ENCODE measurements at regions not wholly inside any gene's neighbourhood (a gene's known extent, or its start where the extent isn't known, plus 50 kb on each side); places are given as distances from the start of the nearest gene placed in this dataset.
"Not testable (repeated sequence)": the region's sequence is repeated elsewhere in the genome, so short reads cannot be mapped to it uniquely, and the experiment has no call there.

DNA sequence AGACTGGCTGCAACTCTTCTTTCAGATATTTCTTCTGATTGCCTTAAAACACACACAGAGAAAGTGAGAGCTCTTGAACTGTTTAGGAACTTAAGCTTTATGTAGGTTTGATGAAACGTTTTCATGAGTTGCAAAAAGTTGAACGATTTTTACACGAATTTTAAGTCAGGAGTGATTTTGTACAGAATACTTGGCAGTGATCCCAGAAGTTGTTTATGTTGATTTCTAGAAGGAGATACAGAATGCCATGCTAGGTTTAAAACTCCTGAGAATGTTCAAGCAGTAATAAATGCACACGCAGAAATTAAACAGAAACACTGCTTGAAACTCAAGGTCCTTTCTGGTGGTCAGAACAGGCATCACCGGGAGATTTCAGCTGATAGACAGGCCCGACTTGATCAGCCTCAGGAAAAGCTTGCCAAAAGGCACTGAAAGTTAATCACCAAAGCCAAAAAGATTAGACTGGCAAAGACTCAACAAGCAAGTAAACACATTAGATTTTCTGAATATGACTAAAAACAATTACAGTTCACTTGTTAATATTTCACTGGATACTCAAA is 123.1 kb downstream of the SOCS6 start:
- no peak for DNase-seq

DNA sequence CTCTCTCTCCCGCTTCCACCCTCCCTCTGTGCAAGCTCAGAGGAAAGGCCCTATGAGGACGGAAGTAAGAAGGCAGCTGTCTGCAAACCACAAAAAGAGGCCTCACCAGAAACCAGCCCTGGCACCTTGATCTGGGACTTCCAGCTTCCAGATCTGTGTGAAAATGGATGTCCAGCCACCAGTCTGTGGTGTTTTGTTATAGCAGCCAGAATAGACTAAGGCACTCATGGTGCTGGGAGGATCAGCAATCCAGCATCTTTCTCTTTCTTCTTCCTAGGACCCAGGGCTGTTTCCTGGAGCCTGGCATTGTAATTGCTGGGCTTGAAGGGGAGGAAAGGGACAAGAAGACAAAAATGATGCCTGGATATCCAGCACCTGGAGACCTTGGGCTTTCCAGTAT is 122.5 kb downstream of the SOCS6 start:
- no peak for DNase-seq

DNA sequence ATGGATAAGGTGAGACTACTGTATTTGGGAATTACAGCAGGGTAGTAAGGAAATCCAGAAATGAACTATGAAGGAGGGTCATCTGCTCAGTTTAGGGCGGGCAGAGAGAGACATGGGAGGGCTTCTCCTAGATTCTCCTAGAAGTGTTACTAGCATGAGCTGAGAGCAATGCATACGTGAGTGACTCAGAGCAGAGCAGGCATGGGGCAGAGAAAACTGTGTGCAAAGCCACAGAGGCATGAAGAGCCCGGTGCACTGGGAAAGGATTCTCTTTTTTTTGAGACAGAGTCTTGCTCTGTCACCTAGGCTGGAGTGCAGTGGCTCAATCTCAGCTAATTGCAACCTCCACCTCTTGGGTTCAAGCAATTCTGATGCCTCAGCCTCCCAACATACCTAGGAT is 116.2 kb downstream of the SOCS6 start:
- no peak for DNase-seq

DNA sequence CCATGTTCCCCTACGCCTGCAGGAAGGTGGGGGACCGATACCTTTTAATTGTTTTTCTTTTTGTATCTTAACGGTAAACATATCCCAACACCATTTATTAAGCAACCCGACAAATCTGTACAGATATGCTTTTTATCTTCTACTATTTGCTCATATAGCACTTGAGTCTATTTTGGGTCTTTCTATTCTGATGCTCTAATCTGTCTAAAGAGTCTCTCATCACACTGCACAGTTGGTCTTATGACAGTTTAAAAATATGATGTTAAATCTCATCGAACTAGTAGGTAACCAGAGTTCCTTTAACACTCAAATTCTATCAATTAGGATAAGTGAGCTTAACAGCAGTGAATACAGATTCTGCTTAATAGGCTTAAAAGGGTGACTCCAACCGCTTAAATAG is 111.6 kb downstream of the SOCS6 start:
- no peak for DNase-seq

DNA sequence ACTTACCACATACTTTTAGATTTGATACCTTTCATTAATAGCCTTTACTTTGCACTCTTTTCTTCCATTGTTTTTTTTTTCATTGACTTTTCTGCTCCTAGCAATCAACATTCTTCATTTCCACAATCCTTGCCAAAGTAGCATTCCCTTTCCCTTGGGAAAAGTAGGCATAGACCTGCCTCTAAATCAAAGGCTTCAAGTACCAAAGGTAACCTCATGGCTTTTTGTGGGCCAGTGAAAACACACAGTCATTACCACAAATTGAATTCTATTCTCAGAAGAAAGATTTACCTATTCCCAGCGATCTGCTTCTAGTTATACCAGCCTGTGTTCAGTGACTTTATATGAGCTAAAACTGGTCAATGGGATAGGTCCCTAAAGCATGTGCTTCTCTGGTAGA is 109.2 kb downstream of the SOCS6 start:
- no peak for DNase-seq

DNA sequence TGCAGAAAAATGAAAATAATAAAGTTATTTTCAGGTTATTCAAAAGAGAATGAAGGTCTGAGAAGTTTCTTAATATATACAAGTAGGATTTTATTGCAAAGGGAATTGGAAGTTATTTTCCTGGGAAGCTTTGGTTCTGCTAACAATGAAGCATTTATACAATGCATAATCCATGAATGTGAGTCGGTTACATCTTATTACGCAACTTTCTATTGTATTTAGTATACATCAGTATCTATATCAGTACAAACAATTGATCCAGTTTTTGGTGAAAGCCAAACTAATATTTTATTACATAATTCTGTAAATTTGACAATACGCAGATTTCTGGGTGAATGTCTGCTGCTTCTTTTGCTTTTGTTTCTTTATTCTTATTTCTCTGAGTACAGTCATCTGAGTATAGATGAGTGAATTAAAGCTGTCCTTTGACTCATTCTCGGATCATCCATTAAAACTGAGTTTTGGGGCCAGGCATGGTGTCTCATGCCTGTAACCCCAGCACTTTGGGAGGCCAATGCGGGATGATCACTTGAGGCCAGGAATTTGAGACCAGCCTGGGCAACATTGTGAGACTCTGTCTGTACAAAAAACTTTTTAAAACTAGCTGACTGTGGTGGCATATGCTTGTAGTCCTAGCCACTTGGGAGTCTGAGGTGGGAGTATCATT is 108.5 kb downstream of the SOCS6 start:
- no peak for DNase-seq

DNA sequence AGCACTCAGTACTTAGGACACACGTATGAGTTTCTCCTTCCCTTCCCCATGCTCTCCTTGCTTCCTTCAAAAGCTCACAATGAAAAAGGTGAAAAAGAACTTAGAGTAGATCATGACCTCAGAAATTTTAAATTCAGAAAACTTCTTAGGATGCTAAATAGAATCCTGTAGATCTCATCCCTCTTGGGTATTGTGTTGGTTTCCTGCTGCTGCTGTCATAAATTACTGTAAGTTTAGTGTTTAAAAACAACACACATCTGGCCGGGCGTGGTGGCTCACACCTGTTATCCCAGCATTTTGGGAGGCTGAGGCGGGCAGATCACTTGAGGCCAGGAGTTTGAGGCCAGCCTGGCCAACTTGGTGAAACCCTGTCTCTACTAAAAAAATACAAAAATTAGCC is 106.9 kb downstream of the SOCS6 start:
- DNase-seq = not testable (repeated sequence)

DNA sequence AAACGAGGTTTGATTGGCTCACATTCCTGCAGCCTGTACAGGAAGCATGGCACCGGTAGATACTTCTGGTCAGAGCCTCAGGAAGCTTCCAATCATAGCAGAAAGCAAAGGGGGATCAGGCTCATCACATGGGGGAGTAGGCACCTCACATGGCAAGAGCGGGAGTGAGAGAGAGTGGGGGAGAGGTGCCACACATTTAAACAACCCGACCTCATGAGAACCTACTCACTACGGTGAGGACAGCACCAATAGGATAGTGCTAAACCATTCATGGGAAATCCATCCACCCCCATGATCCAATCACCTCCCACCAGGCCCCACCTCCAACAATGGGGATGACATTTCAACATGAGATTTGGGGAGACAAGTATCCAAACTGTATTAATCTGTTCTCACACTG is 105.8 kb downstream of the SOCS6 start:
- no peak for DNase-seq

DNA sequence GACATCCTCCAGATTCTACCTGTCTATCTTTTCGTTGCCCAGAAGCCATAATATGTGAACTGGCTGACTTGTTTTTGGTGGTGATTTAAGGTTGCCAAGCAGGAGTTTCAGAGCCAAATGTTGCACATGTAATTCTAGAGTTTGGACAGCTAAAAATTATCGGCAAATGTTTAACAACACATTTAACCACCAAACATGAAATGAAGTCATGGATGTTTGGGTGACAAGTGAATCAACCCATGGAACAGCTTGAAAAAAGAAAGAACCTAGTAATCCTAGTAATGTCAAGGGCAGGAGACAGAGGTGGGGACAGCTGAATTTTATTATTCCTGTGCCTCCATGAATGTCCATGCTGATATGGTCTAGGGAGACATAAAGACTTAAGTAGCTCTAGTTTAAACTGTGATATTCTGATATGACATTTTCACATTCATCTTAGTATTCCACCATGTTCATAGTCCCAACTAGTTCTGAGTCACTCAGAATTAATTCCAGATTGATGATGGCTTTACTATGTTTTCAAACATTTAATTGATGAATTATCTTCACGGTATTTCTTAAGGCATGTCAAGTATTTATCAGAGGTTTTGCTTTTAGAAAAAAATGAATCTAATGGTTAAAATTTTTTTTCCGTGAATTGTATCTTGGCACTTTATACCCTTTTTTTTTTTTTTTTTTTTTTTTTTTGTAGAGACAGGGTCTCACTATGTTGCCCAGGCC is 101.7 kb downstream of the SOCS6 start:
- no peak for DNase-seq

DNA sequence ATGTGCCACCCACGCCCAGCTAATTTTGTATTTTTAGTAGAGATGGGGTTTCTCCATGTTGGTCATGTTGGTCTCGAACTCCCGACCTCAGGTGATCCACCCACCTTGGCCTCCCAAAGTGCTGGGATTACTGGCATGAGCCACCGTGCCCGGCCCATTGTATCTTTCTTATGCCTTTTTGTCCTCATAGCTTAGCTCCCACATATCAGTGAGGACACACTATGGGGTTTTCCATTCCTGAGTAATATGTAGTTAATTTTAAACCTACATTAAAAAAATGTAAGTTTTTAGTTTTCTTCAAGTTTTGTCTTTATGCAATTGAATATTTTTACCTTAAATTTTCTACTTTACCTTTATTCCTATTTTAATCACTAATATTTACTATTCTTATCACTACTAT is 100.2 kb downstream of the SOCS6 start:
- DNase-seq = not testable (repeated sequence)

DNA sequence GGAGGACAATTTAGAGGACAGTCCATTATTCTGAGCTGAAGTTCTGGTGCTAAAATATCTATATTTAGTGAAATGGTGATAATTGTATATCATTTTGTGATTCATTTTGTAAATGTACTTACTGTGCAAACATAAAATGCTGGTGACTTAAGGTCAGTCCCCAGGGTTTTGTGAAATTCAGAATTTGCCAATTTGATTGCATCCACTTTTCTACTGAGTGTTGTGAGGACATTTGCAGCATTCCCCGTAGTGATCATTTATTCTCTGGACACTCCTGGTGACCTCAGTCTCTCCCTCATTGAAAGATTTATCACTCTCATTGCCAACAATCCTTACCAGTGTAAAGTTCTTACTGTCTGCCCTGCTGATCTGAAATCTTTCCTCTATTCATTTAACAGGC is 98.2 kb downstream of the SOCS6 start:
- no peak for DNase-seq

DNA sequence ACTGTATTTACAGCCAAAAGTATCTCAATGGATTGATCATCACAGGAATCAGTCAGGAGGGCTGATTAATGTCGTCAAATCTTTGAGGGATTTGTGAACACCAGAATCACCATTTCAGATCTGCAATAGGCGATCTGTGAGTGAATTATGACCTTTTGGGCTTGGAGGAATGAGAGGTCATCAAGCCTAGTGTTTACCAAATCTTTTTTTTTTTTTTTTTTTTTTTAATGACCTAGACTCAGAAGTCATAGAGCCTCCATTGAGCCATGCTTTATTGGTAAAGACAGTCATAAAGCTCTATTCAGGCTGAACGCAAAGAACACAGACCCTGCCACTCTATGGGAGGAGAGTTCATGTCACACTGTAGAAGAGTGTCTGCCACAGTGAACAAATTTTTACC is 97.7 kb downstream of the SOCS6 start:
- DNase-seq = no peak

DNA sequence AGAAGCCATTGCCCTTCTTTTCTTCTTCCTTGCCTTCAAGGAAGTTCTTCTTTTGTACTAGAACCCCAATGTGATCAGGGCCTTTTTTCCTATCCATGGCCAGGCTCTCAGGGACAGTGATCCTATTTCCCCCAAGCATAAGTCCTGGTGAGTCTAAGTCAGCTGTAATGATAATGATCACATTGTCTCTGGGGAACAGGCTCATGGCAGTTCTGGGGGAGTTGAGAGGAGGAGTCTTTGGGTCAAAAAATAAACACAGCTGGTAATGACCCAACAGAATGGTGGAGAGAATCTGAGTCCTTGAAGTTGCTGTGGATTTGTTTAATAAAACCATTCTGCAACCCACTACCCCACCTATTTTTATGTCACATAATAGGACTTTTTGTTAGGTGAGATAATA is 96.6 kb downstream of the SOCS6 start:
- DNase-seq = no peak

DNA sequence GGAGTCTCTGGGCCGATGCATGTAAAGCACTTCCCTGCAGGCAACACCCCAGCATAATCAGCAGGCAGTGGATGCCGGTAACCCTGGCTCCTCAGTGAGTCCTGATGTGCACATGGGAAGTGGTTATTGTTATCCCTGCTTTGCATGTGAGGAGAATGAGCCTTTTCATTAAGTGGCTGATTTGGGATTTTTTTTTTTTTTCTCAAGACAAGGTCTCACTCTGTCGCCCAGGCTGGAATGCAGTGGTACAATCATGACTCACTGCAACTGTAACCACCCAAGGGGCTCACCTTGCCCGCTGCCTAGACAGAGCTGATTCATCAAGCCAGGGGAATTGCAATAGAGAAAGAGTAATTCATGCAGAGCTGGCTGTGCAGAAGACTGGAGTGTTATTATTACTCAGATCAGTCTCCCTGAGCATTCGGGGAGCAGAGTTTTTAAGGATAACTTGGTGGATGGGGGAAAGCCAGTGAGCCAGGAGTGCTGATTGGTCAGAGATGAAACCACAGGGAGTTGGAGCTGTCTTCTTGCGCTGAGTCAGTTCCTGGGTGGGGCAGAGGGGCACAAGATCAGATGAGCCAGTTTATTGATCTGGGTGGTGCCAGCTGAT is 95.4 kb downstream of the SOCS6 start:
- no peak for DNase-seq

DNA sequence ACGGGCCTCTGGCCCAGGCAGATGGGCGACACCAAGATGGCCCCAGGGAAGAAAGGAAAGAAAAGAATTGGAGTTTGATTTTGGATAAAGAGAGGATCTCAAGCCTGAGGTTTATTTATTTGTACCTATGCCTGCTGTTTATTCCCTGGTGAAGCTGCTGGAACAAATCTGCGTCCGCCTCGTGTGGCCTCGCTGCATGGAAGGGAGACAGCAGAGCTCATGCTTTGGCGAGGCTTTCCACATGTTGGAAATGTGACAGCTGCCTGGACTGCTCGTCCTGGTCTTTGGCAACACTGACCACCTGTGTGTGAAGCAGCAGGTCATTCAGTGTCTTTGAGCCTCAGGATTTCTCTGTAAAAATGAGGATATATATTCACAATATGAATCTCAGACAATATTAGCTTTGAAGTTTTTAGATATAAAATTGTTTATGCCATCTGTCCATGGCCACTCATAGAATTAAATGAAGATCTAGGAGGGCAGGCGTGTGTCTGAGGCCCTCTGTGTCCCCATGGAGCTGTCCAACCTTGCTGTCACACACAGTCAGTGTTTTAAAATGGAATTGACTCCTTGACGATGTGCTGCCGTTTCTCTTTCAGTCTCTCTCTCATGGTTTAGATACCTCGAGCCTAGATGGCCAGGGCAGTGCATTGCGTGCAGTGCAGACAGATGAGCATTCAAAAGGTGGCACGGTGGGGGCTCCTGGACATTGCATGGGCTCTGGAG is 94.3 kb downstream of the SOCS6 start:
- DNase-seq = no peak

DNA sequence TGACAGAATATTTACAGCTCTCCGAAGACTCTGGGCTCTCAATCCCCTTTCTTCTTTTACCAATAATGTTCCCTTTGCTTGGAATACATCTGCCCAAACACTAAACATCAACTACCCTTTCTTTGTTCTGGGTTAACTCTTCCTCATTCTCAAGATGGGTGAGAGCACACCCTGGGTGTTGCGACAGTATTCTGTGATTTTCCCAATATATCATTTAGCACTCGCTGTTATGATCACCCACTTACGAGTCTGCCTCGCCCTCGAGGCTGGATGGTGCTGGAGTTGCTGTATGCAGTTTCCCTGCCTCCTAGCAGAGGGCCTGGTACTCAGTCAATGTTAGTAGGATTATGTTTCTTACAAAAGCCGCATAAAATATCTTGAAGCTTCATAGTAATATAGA is 93.2 kb downstream of the SOCS6 start:
- DNase-seq = no peak

DNA sequence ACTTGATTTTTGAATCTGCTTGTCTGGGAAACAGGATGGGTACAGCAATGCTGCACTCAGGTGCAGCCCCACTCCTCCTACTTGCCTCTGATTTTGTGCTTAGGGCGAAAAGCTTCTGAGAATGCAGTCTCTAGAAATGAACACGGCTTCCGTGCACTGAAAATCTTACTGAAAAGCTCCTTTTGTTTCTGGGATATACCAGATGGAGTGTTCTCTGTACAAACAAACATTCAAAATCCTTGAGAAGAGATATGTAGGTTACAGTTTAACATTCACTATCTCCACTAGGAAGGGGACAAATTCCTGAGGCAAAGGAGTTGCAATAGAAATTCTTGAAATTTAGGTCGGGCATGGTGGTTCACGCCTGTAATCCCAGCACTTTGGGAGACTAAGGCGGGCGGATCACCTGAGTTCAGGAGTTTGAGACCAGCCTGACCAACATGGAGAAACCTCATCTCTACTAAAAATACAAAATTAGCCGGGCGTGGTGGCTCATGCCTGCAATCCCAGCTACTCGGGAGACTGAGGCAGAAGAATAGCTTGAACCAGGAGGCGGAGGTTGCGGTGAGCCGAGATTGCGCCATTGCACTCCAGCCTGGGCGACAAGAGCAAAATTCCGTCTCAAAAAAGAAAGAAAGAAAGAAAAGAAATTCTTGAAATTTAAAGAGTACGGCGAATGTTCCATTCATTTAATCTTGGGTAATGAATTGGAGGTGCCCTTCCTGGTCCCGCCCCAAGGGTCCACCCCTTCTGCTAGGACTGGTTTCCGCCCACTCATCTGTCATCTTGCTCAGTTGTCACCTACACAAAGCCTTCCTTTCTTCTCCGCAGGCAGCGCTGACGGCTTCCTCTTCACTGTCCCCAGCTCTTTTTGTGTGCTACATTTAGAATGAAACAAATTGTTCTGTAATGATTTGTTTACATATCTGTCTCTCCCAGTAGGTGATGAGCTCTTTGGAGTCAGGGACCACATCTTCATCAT is 92.4 kb downstream of the SOCS6 start:
- DNase-seq = no peak

Measured in T-helper 1 cell (primary cell).